Fibroblast of the conjunctiva (primary cell): ENCODE measurements at regions not wholly inside any gene's neighbourhood (a gene's known extent, or its start where the extent isn't known, plus 50 kb on each side); places are given as distances from the start of the nearest gene placed in this dataset.

Experiments used
- DNase-seq: peaks from one replicate; pipeline ENCODE4 v3.0.0-alpha.2; 2010; ENCODE audit warnings: low read depth

- no peak for DNase-seq
These were observed 444.4 kb downstream of the UTRN start for GRCh38 chr6:144729502-144729901.

GRCh38 chr6:144730088-144730645, 445.0 kb downstream of the UTRN start:
- no peak for DNase-seq

DNA sequence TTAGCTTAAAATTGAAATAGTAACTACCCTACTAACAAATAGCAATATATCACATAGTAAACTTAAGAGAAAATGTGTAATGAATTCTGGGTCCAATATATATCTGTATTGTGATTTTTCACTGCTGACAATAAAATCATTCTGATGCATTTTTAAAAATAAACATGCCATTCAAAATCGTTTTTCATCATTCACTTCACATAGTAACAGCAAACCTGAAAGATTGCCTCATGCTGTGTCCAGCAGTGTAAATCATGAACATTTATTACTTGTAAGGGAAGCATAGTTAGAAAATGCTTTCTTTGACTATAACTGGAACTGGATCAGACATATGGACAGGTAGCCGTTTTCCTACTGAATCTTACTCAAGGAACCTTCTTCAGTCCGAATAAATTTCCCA, 446.1 kb downstream of the UTRN start:
- no peak for DNase-seq

DNA sequence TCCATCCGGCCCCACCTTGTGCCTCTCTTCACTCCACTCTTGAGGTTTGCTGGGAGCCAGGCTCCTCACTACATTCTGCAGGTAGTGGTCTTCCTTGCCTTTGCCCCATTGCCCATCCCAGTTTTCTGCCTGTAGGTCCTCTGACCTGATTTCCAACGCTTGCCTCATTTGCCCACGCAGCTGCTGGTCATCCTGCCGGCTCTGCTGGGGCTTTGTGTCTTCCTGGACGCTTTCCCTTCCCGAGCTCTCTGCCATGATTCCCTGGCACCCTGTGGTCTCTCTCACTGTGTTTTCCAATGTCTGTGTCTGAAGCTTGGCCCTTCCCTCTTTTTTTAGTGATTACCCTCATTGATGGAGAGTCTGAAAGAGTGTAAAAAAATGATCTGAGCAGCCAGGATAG, 451.6 kb downstream of the UTRN start:
- no peak for DNase-seq

DNA sequence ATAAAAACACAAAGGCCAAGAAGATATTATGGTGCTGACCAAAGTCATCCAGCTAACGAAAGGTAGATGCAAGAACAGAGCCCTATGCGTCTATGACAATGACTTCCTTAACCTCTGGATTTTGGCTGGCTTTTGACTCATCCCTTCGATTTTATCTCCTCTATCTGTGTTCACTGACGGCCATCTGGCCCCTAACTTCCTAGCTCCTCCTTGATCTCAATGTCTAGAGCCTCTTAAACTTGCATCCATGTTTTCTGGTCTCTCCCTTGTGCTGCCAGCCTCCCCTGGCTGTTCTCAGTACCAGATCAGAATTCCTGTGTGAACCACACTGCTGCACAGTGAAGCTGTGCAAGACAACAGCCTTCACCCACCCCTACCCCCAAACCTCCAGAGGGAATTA, 452.9 kb downstream of the UTRN start:
- DNase-seq, result no peak

GRCh38 chr6:144739873-144740272, 454.7 kb downstream of the UTRN start:
- no peak for DNase-seq

GRCh38 chr6:144741659-144742058, 456.5 kb downstream of the UTRN start:
- DNase-seq, result no peak

- DNase-seq, result no peak
These were observed 457.6 kb downstream of the UTRN start for GRCh38 chr6:144742779-144743178.

DNA sequence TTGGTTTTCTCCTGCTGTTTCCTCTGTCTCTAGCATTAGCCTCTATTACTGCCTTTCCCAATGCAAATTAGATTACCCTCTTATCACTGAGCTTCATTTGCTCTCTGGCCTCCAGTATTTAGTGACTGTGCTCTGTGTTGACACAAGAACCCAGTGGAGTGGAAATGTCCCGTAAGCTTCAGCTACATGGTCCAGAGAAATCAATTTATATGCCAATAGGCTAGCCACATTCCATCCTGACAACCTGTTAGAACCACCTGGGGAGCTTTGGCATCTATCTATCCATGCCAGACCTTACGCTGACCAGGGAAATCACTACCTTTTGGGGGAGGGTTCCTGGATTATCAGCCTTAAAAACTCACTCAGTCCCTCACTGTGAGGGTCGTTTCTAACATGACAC, 459.6 kb downstream of the UTRN start:
- DNase-seq, result no peak

DNA sequence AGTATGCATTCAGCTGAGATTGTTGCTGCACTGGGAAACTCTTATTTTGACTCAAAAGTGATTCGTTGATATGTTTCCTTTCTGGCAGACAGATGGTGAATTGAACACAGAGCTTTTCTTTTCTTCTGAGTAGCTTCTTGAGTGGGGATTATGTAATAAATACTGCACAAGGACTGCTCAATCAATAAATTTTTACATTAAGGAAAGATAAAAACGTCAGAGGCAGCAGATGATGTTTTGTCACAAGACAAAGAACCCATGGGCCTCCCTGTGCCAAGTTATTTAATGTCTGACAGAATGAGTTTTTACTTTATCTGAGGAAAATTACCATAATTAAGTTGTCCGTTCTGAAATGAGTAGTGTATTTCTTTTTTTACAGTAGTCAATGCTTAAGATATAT, 460.3 kb downstream of the UTRN start:
- DNase-seq, result no peak

- DNase-seq, result no peak
These were observed 461.9 kb downstream of the UTRN start for GRCh38 chr6:144746902-144747469.

DNA sequence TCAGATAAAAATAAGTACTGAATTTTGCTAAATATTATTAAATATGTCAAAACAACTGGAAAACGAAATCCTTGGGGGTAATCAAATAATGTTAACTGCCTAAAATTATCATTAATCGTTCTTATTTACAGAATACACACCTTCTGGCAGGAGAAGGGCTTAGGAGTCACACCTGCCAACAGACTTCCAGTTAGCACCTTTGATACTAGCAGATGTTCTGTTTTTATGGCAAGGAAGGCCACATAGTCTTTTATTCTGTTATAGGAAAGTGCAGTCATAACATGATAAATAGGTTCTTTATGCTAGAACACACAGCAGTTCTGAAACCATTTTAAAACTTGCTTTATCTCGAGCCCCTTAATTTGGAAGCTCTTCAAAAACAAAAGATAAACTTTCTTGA, 464.1 kb downstream of the UTRN start:
- no peak for DNase-seq

DNA sequence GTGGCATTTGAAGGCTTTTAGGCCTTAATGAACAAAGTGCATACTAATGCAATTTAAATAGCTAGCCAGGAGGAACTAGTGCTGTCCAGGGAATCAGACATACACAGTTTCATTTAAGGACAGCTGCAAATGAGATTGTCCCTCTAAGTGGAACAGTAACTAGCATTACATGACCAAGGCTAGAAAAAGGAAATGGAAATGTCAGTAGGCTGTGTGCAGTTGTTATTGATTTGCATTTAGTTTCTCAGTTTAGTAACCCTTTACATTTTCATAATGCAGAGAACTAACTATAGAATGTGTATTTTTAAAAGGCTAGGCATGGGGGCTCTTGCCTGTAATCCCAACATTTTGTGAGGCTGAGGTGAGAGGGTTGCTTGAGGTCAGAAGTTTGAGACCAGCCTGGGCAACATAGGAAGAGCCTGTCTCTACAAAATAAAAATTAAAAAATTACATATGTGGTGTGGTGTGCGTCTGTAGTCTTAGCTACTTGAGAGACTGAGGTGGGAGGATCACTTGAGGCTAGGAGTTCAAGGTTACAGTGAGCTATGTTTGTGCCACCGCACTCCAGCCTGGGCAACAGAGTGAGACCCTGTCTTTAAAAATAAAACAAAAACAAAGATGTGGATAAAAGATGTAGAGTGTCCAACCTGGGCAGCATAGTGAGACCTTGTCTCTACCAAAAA, 468.0 kb downstream of the UTRN start:
- DNase-seq, result no peak

DNA sequence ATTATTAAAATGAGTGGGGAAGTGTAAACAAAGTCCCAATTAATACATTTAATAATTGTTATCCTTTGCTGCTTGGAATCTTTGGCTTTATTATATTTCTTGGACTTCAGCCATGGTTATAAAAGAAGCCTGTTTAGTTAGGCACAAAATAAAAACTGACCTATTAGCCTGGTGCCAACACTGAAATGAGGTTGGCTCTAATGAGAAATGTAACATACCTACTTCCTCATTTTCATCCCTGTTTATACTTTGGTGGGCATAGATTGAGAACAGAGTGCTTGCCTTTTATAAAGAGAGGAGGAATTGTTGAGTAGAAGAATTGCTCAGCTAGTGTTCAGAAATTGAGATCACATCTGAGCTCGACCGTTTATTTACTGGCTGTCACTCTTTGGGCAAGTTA, 471.3 kb downstream of the UTRN start:
- no peak for DNase-seq

DNA sequence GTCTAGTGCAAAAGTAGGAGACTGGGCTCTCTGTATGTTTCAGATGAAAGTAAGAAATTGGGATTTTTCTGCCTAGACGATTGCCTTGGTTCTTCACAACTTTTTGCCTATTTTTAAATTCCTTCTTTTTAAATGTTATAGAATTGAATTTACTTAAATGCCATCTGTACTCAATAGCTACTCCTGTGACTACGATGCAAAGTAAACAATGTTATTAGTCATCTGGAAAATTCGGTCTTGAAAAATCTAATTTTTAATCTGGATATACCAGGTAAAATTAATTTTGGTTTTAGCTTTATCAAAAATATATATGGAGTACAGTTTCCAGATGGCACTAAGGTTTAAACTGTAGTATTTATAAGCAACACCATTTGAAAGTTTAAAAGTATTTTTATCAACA, 472.2 kb downstream of the UTRN start:
- DNase-seq, result no peak

DNA sequence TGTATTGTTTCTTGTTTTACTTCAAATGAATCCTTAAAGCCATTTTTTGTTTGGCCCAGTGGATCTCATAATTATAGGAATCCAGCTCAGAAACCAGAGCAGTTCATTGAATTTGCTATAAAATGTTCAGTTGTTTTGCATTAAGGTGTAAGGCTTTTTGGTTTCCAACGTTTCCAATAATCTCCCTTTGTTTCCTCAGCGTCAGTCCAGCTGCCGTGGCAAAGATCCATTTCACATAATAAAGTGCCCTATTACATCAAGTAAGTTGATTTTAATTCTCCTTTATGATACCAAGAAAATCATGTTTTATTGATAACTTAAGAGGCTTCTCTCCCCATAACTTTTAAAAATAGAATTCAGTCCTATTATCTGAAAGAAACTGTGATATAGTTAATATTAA, 472.6 kb downstream of the UTRN start:
- DNase-seq, result no peak

GRCh38 chr6:144758602-144759001, 473.5 kb downstream of the UTRN start:
- DNase-seq, result no peak

GRCh38 chr6:144762469-144762868, 477.3 kb downstream of the UTRN start:
- DNase-seq, result no peak

DNA sequence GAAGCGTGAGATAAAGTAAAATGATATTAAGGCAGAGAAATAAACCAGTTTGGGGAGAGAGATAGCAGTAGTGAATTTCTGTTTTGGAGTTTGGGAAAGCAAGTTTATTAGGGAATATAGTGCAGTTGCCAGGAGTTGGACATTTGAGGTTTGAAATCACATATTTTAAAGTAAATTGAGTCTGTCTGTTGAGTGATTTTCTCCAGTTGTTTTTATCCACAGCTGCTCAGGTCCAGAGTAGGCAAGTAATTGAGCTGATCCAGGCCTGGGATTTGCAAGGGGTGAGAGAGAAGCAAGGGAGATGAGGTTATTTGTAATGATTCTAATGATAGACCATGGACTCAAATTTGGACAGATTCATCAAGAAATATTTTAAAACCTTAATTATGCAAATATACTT, 481.9 kb downstream of the UTRN start:
- no peak for DNase-seq

DNA sequence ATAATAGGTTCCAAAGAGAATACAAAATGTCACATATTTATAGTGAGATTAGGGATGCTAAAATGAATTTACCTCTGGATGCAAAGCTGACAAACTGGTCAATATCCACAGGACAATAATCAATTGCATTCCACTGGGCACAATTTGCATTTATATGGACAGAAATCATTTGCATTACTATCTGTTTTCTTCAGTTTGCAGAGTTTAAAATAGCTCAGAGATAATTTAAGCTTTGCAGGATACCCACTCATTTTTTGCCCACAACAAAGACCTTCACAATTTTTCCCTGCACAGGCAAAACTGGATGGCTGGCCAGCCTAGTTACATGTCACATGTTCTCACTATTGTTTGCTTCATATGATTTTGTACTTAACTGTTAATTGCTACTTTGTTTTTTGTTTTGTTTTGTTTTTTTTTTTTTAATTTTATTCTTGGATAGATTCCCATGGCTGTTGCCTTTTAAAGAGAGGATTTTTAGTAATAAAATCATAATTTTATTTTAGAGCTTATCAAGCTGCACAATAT, 483.5 kb downstream of the UTRN start:
- no peak for DNase-seq

GRCh38 chr6:144769142-144769541, 484.0 kb downstream of the UTRN start:
- peak; percentile 9 for DNase-seq

GRCh38 chr6:144776031-144776819, 491.1 kb downstream of the UTRN start:
- DNase-seq, result no peak

- no peak for DNase-seq
These were observed 492.1 kb downstream of the UTRN start for GRCh38 chr6:144777249-144777648.
